ENCODE measurements at regions not wholly inside any gene's neighbourhood (a gene's known extent, or its start where the extent isn't known, plus 50 kb on each side); places are given as distances from the start of the nearest gene placed in this dataset.

DNA sequence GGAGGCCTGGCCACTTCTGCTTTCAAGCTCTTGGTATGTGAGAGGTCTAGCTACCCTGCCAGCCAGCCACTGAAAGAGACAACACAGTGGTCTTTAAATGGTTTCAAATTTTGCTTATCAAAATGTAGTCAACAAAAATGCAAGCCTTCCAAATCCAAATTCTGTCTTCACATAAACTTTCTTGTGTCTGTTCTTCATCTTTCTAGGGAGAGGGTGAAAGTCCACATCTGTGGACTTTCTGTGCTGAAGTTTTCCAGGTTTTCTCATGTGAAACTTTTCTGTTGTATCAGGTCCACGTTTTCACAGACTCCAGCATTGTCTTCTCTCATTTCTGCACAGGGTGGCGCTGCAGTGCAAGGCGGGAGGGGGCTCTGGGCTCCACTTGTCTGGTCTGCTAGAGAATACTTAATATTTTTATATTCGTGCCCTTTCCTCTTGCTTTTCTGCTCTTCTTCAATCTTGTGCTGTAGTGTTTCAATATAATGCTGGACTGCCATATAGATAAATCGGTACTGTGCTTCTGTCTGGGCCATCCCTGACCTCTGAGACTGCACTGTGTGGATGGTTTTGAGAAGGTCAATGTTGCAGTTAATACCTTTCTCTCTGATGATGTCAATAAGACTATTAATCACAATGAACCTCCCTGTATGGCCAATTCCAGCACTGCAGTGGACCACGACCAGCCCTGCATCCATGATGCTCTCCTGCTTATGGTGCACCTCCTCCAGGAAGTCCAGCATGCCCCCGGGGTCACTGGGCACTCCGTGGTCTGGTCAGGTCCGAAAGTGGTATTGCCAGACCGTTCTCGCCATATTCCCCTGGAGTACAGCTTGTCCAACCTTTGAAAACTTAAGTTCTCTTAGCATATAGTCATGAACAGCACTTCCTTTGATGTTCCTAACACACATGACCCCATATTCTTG lies 161.6 kb upstream of the TNFAIP3 start:
- H3K27ac ChIP-seq (ENCODE audit: low read length): no peak overlapping the region
- no peak overlapping the region for H3K4me3 ChIP-seq (ENCODE audit: low read depth in 1 of 2, low read length in 2 of 2)
- H3K36me3 ChIP-seq (ENCODE audit: control insufficient read depth in 1 of 2, insufficient read depth in 2 of 2, low read length in 2 of 2): no peaks in the 10 kb centered on the region
- H3K27me3 ChIP-seq (ENCODE audit: low read depth, low read length): no peaks in the 10 kb centered on the region
- no peaks in the 10 kb centered on the region for H3K9me3 ChIP-seq (ENCODE audit: control insufficient read depth in 1 of 2, low read length in 2 of 2)
- H3K4me1 ChIP-seq (ENCODE audit: control insufficient read depth in 1 of 2, insufficient read depth in 2 of 2, low read length in 2 of 2): peaks cover 9% of the 10 kb centered on the region in 2 donors

DNA sequence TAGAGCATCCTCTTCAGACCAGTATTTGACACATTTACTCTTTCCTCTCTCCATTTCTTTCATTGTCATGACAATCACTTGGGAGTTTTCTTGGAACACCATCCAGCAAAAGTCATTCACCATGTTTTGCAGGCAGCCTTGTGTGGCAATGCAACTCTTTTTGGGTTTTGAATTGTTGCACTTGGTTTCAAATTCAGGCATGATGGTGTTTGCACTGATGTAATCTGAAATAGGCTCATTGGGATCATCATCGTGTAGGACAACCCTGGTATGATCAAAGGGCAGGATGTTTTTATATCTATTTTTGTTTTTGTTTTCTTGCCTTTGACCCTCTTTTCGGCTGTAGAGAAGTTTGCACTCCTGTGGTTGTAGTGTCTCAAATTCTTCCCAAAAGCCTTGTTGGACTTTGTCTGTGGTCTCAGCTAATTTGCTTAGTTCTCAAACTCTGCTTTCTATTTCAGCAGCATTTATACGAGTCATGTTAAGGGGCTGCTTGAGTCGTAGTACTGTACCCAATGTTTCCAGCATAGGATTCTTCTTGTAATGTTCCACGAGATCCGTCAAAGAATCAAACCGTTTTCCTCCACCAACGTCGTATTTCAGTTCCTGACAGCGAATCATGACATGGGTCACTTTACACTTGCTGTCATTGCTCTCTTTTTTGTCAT lies 160.8 kb upstream of the TNFAIP3 start:
- Histone ChIP-seq H3K9me3 (ENCODE audit: control insufficient read depth in 1 of 2, low read length in 2 of 2) (no peaks in the 10 kb centered on the region), H3K4me1 (ENCODE audit: control insufficient read depth in 1 of 2, insufficient read depth in 2 of 2, low read length in 2 of 2) (peaks cover 9% of the 10 kb centered on the region in 2 donors), H3K4me3 (ENCODE audit: low read depth in 1 of 2, low read length in 2 of 2) (no peak overlapping the region), H3K27me3 (ENCODE audit: low read depth, low read length) (no peaks in the 10 kb centered on the region), H3K36me3 (ENCODE audit: control insufficient read depth in 1 of 2, insufficient read depth in 2 of 2, low read length in 2 of 2) (no peaks in the 10 kb centered on the region), H3K27ac (ENCODE audit: low read length) (no peak overlapping the region)

DNA sequence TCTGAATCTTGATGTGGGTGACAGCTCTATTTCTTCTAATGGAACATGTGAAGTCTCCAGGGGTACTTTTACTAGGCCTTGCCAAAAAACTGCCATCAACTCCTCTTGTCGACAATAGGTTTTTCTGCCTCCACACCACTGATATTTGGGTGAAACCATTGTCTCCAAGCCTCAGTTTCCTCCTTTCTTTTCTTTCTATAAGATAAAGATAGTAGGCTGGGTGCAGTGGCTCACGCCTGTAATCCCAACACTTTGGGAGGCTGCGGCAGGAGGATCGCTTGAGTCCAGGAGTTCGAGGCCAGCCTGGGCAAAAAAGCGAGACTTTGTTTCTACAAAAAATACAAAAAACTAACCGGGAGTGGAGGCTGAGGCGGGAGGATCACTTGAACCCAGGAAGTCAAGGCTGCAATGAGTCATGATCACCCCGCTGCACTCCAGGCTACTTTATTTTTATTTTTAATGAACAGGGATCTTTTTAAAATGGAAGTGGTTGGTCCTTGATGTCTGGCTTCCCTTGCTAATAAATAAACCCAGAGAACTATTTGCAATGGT lies 159.9 kb upstream of the TNFAIP3 start:
- H3K27ac ChIP-seq (ENCODE audit: low read length): no peak overlapping the region
- H3K27me3 ChIP-seq (ENCODE audit: low read depth, low read length): no peaks in the 10 kb centered on the region
- H3K4me3 ChIP-seq (ENCODE audit: low read depth in 1 of 2, low read length in 2 of 2): no peak overlapping the region
- no peaks in the 10 kb centered on the region for H3K9me3 ChIP-seq (ENCODE audit: control insufficient read depth in 1 of 2, low read length in 2 of 2)
- H3K4me1 ChIP-seq (ENCODE audit: control insufficient read depth in 1 of 2, insufficient read depth in 2 of 2, low read length in 2 of 2): peaks cover 9% of the 10 kb centered on the region in 2 donors
- H3K36me3 ChIP-seq (ENCODE audit: control insufficient read depth in 1 of 2, insufficient read depth in 2 of 2, low read length in 2 of 2): no peaks in the 10 kb centered on the region

DNA sequence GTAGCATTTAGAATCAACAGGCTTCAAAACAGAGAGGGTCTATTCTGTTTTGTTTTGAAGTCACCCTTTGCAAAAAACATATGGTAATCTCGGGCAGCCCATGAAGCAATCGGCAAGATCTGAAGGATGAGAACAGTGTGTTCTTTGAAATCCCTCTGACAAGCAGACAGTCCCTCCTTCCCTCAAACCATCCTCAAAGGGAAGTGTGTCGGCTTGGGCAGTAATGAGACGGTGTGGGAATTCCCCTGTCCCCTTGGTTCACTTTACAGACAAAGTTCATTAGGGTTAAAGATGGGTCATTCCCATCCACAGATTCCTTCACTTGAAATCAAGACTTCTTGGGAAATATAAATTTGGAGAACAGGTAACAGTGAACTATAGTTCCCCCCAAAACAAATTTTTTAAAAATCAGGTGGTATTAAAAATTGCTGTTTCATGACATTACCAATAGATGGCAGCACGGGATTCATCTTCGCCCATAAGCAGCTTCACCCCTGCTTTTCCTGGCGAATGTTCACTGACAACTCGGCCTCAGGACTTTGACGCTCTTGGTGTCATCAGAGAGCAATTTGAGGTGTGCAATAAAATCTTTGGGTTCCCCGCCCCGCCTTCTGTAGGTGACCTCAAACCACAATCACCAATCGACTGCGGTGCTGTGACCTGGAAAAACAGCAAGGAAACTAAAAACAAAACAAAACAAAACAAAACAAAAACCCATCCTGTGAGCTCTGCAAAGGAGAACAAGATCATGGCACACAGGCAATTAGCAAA lies 159.3 kb upstream of the TNFAIP3 start:
- Histone ChIP-seq H3K36me3 (ENCODE audit: control insufficient read depth in 1 of 2, insufficient read depth in 2 of 2, low read length in 2 of 2) (no peaks in the 10 kb centered on the region), H3K9me3 (ENCODE audit: control insufficient read depth in 1 of 2, low read length in 2 of 2) (no peaks in the 10 kb centered on the region), H3K27ac (ENCODE audit: low read length) (peak overlapping the region; percentile 28), H3K4me3 (ENCODE audit: low read depth in 1 of 2, low read length in 2 of 2) (peak overlapping the region; percentile 27 to 31), H3K4me1 (ENCODE audit: control insufficient read depth in 1 of 2, insufficient read depth in 2 of 2, low read length in 2 of 2) (peaks cover 9% of the 10 kb centered on the region in 2 donors), H3K27me3 (ENCODE audit: low read depth, low read length) (no peaks in the 10 kb centered on the region)

DNA sequence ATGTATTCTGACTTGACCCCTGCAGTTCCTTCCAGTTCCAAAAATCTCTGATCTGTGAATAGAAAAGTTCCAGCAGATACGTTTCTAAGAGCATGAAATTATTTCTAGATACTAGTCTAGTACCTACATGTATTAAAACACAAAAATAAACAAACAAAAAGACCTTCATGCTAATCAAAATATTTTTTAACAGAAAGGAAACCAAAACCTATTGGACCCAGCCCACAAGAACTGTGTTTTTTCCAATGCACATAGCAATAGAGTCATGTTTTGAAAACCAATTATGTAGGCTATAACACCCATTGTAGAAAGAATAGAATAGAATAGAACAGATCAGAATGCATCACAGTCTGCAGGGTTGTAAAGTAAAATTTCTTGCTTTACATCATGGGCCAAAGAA lies 158.6 kb upstream of the TNFAIP3 start:
- peaks cover 9% of the 10 kb centered on the region in 2 donors for H3K4me1 ChIP-seq (ENCODE audit: control insufficient read depth in 1 of 2, insufficient read depth in 2 of 2, low read length in 2 of 2)
- no peaks in the 10 kb centered on the region for H3K36me3 ChIP-seq (ENCODE audit: control insufficient read depth in 1 of 2, insufficient read depth in 2 of 2, low read length in 2 of 2)
- H3K27me3 ChIP-seq (ENCODE audit: low read depth, low read length): no peaks in the 10 kb centered on the region
- no peaks in the 10 kb centered on the region for H3K9me3 ChIP-seq (ENCODE audit: control insufficient read depth in 1 of 2, low read length in 2 of 2)
- H3K27ac ChIP-seq (ENCODE audit: low read length): no peak overlapping the region
- H3K4me3 ChIP-seq (ENCODE audit: low read depth in 1 of 2, low read length in 2 of 2): peak overlapping the region in 1 of 2 donors; percentile 31

DNA sequence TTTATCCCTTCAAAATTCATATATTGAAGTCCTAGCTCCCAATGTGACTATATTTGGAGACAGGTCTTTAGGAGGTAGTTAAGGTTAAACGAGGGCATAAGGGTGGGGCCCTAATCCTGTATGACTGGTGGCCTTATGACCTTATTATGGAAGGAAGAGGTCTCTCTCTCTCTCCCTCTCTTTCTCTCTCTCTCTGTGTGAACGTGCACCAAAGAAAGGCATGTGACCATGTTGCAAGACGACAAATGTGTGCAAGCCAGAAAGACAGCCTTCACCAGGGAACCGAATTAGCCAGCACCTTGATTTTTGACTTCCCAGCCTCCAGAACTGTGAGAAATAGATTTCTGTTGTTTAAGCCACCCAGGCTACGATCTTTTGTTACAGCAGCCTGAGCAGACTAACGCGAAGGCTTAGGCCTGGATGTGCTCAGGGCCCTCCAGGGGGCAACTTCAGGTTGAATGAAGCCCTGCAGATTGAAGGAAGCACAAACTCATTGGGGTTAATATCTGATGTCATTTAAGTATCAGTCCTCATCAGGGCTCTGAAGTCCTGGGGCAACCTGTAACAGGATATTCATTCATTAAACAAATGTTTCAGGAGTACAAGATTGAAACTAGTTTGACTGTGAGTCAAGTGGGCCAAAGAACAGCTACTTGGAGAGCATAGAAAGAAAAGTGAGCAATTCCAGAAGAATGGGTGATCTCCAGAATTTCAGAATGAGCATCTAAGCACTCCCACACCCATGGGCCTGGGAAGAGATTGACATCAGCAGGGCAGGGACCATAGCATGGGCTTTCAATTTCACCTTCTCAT lies 157.4 kb upstream of the TNFAIP3 start:
- Histone ChIP-seq H3K4me1 (ENCODE audit: control insufficient read depth in 1 of 2, insufficient read depth in 2 of 2, low read length in 2 of 2) (peaks cover 9% of the 10 kb centered on the region in 2 donors), H3K27ac (ENCODE audit: low read length) (no peak overlapping the region), H3K9me3 (ENCODE audit: control insufficient read depth in 1 of 2, low read length in 2 of 2) (no peaks in the 10 kb centered on the region), H3K36me3 (ENCODE audit: control insufficient read depth in 1 of 2, insufficient read depth in 2 of 2, low read length in 2 of 2) (no peaks in the 10 kb centered on the region), H3K27me3 (ENCODE audit: low read depth, low read length) (no peaks in the 10 kb centered on the region), H3K4me3 (ENCODE audit: low read depth in 1 of 2, low read length in 2 of 2) (no peak overlapping the region)

DNA sequence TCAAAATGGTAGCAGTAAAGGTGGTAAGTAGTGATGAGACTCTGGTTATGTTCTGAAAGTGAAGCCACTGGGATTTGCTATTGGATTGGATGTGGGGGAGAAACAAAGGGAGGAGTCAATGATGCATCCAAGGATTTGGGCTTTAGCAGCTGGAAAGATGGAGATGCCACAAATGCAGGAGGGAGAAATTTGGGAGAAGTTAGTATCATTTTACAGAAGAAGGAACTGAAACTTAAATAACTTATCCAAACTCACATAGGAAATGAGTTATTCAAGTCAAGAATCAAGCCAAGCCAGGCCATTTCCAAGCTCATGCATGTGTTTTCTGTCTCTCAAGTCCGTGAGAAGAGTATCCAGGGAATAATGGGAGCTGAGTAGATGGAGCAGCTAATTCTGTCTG lies 155.1 kb upstream of the TNFAIP3 start:
- H3K4me1 ChIP-seq (ENCODE audit: control insufficient read depth in 1 of 2, insufficient read depth in 2 of 2, low read length in 2 of 2): peaks cover 4 to 9% of the 10 kb centered on the region in 2 donors
- H3K4me3 ChIP-seq (ENCODE audit: low read depth in 1 of 2, low read length in 2 of 2): no peak overlapping the region
- no peak overlapping the region for H3K27ac ChIP-seq (ENCODE audit: low read length)
- H3K9me3 ChIP-seq (ENCODE audit: control insufficient read depth in 1 of 2, low read length in 2 of 2): no peaks in the 10 kb centered on the region
- no peaks in the 10 kb centered on the region for H3K36me3 ChIP-seq (ENCODE audit: control insufficient read depth in 1 of 2, insufficient read depth in 2 of 2, low read length in 2 of 2)
- no peaks in the 10 kb centered on the region for H3K27me3 ChIP-seq (ENCODE audit: low read depth, low read length)

DNA sequence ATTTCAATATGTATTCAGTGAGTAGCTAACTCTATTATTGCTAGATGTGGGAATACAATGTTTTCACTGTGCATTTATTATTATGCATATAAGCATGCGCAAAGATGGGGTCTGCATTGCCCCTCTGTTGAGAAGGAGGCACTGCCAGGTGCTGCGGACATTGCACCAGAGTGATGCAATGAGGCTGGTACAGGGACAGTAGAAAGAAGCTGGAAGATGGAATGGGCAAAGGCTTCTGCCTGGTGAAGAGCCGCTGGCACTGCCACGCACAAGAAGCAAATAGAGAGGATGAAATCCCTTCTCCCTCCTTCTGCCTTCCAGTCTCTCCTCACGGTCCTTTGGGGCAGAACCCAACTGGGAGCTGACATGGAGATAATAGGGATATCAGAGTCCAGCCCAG lies 154.5 kb upstream of the TNFAIP3 start:
- H3K4me3 ChIP-seq (ENCODE audit: low read depth in 1 of 2, low read length in 2 of 2): no peak overlapping the region

DNA sequence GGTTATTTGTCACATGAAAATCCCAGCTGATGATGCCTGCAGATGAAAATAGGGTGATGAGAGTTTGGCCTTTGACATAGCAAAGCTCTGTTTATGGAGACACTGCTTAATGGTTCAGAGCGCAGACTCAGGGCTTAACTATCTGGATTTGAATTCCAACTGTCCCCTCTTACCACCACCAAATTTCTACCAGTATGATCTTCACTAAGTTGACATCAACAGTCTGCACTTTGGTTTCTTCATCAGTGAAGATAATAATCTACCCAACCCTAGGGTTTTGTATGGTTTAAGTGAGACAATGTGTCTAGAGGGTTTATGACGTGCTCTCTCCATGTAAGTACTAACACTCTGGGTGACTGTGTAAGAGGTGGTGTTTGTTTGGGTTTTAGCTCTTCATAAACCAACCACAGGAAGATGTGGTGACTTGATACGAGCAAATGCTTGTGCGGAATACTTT lies 151.4 kb upstream of the TNFAIP3 start:
- Histone ChIP-seq H3K4me1 (ENCODE audit: control insufficient read depth in 1 of 2, insufficient read depth in 2 of 2, low read length in 2 of 2) (no peaks in the 10 kb centered on the region), H3K27ac (ENCODE audit: low read length) (no peak overlapping the region), H3K9me3 (ENCODE audit: control insufficient read depth in 1 of 2, low read length in 2 of 2) (no peaks in the 10 kb centered on the region), H3K27me3 (ENCODE audit: low read depth, low read length) (no peaks in the 10 kb centered on the region), H3K36me3 (ENCODE audit: control insufficient read depth in 1 of 2, insufficient read depth in 2 of 2, low read length in 2 of 2) (no peaks in the 10 kb centered on the region), H3K4me3 (ENCODE audit: low read depth in 1 of 2, low read length in 2 of 2) (no peak overlapping the region)

More for the DNA sequence above, 154.5 kb upstream of the TNFAIP3 start:
- Histone ChIP-seq H3K4me1 (ENCODE audit: control insufficient read depth in 1 of 2, insufficient read depth in 2 of 2, low read length in 2 of 2) (peaks cover 2 to 9% of the 10 kb centered on the region in 2 donors), H3K36me3 (ENCODE audit: control insufficient read depth in 1 of 2, insufficient read depth in 2 of 2, low read length in 2 of 2) (no peaks in the 10 kb centered on the region), H3K9me3 (ENCODE audit: control insufficient read depth in 1 of 2, low read length in 2 of 2) (no peaks in the 10 kb centered on the region), H3K27me3 (ENCODE audit: low read depth, low read length) (no peaks in the 10 kb centered on the region), H3K27ac (ENCODE audit: low read length) (no peak overlapping the region)

Data from muscle layer of duodenum (tissue), 2 donors.